Right lobe of liver (tissue), 4 donors: ENCODE measurements at regions not wholly inside any gene's neighbourhood (a gene's known extent, or its start where the extent isn't known, plus 50 kb on each side); places are given as distances from the start of the nearest gene placed in this dataset.

Source experiments
- CTCF ChIP-seq, 4 donors: fragments of 200-600 bp in 3 of 4; fragments of 450-650 bp in 1 of 4; IDR thresholded peaks; one replicate each; pipeline versions ENCODE4 v1.5.1 to v1.8.0; 2016 to 2022; ENCODE audit warnings: antibody characterized with exemption in 4 of 4, mild to moderate bottlenecking in 2 of 4
- POLR2A ChIP-seq: fragments of 450-650 bp; IDR thresholded peaks from one replicate; pipeline ENCODE4 v1.6.1; 2017; ENCODE audit warnings: antibody characterized with exemption, mild to moderate bottlenecking
- donor health status: DM: no; HTN: no; CAD: no.
- donor health status: DM: no; HTN: no; CAD: no.
- donor health status: DM: no; HTN: yes; CAD: no.

GRCh38 chrY:15415165-15415564 lies 890.8 kb downstream of the NLGN4Y start:
- TF ChIP-seq POLR2A (no peak), CTCF (IDR thresholded peaks at IDR 0.05) (no peak)
